ENCODE measurements at regions not wholly inside any gene's neighbourhood (a gene's known extent, or its start where the extent isn't known, plus 50 kb on each side); places are given as distances from the start of the nearest gene placed in this dataset.

DNA sequence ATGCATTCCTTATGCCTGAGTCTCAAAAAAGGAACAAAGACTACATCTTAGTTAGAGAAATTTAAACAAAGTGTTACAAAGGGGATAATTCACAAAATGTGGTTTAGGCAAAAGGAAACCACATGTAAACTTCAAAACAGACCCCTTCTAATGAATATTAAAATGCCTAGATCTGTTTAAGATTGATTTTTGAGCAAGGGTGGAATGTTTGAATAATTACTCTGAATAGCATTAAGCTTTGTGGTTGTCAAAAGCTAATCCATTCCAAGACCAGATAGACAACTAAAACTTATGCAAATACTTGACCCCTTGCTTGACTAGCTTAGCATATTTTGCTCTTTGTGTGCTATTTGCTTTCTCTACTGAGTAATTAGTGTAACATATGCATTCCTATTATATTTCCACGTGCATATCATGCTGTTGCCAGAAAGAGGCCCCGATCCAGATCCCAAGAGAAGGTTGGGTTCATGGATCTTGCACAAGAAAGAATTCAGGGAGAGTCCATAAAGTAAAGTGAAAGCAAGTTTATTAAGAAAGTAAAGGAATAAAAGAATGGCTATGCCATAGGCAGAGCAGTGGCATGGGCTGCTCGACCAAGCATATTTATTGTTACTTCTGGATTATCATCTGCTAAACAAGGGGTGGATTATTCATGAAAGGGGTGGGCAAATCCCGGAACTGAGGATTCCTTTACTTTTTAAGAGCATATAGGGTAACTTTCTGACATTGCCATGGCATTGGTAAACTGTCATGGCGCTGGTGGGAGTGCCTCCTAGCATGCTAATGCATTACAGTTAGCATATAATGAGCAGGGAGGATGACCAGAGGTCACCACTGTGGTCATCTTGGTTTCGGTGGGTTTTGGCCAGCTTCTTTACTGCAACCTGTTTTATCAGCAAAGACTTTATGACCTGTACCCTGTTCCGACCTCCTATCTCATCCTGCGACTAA is 1193.4 kb upstream of the EYS start:
- H3K27me3 ChIP-seq = no peaks in the 10 kb centered on the region
- no peaks in the 10 kb centered on the region for H3K36me3 ChIP-seq
- no peaks in the 10 kb centered on the region for H3K4me1 ChIP-seq
- no peaks in the 10 kb centered on the region for H3K9me3 ChIP-seq
- DNase-seq (ENCODE audit: extremely low spot score in 2 of 2) = no peak
- no peak overlapping the region for H3K27ac ChIP-seq
- TF ChIP-seq POLR2A (IDR thresholded peaks at IDR 0.05) (no peak), POLR2AphosphoS5 (IDR thresholded peaks at IDR 0.05; ENCODE audit: insufficient read depth in 1 of 2, low read depth in 1 of 2) (no peak)
- TF ChIP-seq, protein P1, sequence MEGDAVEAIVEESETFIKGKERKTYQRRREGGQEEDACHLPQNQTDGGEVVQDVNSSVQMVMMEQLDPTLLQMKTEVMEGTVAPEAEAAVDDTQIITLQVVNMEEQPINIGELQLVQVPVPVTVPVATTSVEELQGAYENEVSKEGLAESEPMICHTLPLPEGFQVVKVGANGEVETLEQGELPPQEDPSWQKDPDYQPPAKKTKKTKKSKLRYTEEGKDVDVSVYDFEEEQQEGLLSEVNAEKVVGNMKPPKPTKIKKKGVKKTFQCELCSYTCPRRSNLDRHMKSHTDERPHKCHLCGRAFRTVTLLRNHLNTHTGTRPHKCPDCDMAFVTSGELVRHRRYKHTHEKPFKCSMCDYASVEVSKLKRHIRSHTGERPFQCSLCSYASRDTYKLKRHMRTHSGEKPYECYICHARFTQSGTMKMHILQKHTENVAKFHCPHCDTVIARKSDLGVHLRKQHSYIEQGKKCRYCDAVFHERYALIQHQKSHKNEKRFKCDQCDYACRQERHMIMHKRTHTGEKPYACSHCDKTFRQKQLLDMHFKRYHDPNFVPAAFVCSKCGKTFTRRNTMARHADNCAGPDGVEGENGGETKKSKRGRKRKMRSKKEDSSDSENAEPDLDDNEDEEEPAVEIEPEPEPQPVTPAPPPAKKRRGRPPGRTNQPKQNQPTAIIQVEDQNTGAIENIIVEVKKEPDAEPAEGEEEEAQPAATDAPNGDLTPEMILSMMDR (IDR thresholded peaks at IDR 0.05) = no peak
- no peak overlapping the region for H3K4me3 ChIP-seq
- intact Hi-C loops (cut with DNase I) = no loop called here

DNA sequence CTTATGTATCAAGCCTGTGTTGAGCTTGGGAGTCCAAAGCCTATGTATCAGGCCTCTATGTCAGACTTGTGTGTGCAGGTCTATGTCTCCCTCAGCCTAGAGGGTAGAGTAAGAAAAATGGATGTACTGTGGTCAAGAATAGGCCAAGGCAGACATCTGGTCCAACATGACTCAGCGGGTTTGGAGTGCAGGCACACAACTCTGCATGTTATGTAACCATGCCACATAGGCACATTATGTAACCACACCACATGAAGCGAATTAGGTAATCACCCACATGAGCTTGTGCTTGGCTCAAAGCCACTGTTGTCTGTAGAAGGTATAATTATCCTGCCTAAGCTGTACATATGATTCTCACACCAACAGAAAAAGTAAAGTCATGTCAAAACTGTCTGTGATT is 1190.5 kb upstream of the EYS start:
- Histone ChIP-seq H3K27ac (no peak overlapping the region), H3K27me3 (no peaks in the 10 kb centered on the region), H3K4me3 (no peak overlapping the region), H3K4me1 (no peaks in the 10 kb centered on the region), H3K9me3 (no peaks in the 10 kb centered on the region), H3K36me3 (no peaks in the 10 kb centered on the region)
- no peak for DNase-seq (ENCODE audit: extremely low spot score in 2 of 2)
- TF ChIP-seq, protein P1 (IDR thresholded peaks at IDR 0.05) = no peak
- no peak for TF ChIP-seq POLR2AphosphoS5 (IDR thresholded peaks at IDR 0.05; ENCODE audit: insufficient read depth in 1 of 2, low read depth in 1 of 2)
- no peak for TF ChIP-seq POLR2A (IDR thresholded peaks at IDR 0.05)
- intact Hi-C loops (cut with DNase I) = no loop called here

DNA sequence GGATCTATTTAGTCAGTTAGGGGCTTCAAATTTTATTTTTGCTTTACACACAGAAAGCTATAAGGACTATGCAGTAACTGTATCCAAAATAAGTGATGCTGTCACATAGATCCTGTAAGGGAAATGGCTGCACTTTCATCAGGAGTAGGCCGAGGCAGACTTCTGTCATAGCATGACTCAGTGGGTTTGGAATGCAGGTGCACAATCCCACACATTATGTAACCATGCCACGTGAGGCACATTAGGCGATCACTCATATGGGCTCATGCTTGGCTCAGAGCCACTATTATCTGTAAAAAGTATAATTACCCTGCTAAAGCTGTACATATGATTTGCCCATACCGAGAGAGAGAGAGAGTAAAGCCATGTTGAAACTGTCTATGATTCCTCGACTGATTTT is 1189.4 kb upstream of the EYS start:
- Histone ChIP-seq H3K27me3 (no peaks in the 10 kb centered on the region), H3K36me3 (no peaks in the 10 kb centered on the region), H3K4me1 (no peaks in the 10 kb centered on the region), H3K9me3 (no peaks in the 10 kb centered on the region), H3K27ac (no peak overlapping the region), H3K4me3 (no peak overlapping the region)
- intact Hi-C loops (cut with DNase I) = no loop called here
- TF ChIP-seq POLR2AphosphoS5 (IDR thresholded peaks at IDR 0.05; ENCODE audit: insufficient read depth in 1 of 2, low read depth in 1 of 2) = no peak
- TF ChIP-seq, protein P1 (IDR thresholded peaks at IDR 0.05) = no peak
- TF ChIP-seq POLR2A (IDR thresholded peaks at IDR 0.05) = no peak
- DNase-seq (ENCODE audit: extremely low spot score in 2 of 2) = no peak

DNA sequence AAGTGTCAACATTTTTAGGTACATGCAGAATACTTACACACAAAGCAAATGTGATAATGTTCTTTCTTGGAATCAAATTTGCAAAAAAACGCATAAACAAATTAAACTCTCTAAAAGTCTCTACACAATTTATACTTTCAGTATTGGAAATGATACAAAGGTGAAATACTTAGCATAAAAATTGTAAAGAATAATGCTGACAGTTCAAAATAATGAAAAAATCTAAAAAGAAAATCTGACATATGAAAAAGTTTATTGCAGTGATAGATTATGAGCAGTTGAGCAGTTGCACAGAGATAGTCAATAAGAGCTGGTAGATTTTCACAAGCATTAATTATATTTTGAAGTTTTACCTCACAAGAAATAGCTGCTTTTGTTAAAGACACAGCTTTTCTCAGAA is 1176.4 kb upstream of the EYS start:
- no peaks in the 10 kb centered on the region for H3K27me3 ChIP-seq
- H3K4me3 ChIP-seq = no peak overlapping the region
- H3K36me3 ChIP-seq = no peaks in the 10 kb centered on the region
- intact Hi-C loops (cut with DNase I) = no loop called here
- TF ChIP-seq POLR2AphosphoS5 (IDR thresholded peaks at IDR 0.05; ENCODE audit: insufficient read depth in 1 of 2, low read depth in 1 of 2) (no peak), POLR2A (IDR thresholded peaks at IDR 0.05) (no peak)
- TF ChIP-seq, protein P1 (IDR thresholded peaks at IDR 0.05) = no peak
- no peaks in the 10 kb centered on the region for H3K4me1 ChIP-seq
- DNase-seq (ENCODE audit: extremely low spot score in 2 of 2) = no peak
- H3K9me3 ChIP-seq = no peaks in the 10 kb centered on the region
- no peak overlapping the region for H3K27ac ChIP-seq

DNA sequence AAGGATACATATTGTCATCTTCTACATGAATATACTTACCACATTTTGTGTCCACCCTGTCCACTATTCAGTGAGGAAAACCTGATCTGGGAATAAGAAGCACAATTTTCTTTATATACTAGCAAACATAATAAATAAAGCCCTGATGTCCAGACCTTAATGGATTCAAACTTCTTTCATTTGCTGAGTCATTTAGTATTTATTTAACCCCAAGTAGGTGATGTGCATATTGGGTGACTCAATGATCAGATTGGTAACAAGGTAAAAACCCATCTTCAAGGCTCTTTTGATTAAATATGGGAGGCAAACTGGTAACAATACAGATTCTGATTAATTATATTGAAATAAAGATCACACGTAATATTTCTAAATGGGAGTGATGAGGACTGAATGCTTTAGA is 1159.8 kb upstream of the EYS start:
- no peaks in the 10 kb centered on the region for H3K27me3 ChIP-seq
- H3K4me1 ChIP-seq = no peaks in the 10 kb centered on the region
- H3K27ac ChIP-seq = no peak overlapping the region
- H3K36me3 ChIP-seq = no peaks in the 10 kb centered on the region
- TF ChIP-seq POLR2AphosphoS5 (IDR thresholded peaks at IDR 0.05; ENCODE audit: insufficient read depth in 1 of 2, low read depth in 1 of 2) (no peak), POLR2A (IDR thresholded peaks at IDR 0.05) (no peak)
- TF ChIP-seq, protein P1 (IDR thresholded peaks at IDR 0.05) = no peak
- H3K4me3 ChIP-seq = no peak overlapping the region
- H3K9me3 ChIP-seq = no peaks in the 10 kb centered on the region
- intact Hi-C loops (cut with DNase I) = no loop called here
- DNase-seq (ENCODE audit: extremely low spot score in 2 of 2) = no peak

All from vagina (tissue), 2 donors.